ENCODE measurements at regions not wholly inside any gene's neighbourhood (a gene's known extent, or its start where the extent isn't known, plus 50 kb on each side); places are given as distances from the start of the nearest gene placed in this dataset.
A peak's percentile ranks its signal among the peaks of the same experiment; 100 is the strongest.
"Not testable (repeated sequence)": the region's sequence is repeated elsewhere in the genome, so short reads cannot be mapped to it uniquely, and the experiment has no call there.

DNA sequence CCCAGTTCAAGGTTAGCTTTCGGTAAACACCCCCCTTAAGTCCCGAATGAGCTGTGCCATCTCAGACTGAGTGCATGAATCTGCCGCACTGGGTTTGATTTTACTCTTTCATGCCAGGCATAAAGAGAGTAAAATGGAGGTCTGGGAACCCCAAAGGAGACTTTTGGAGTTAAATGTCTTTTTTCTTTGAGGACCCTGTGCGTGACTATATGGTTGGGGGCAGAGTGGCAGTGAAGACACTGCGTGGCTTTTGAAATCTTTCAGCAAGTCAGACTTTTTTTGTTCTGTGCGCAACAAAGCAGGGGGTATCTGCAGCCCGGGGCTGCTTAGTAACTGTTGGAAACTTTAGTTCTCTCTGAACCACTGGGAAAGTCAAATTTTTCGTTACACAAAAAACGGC lies 392.9 kb upstream of the SALL1 start:
- no peak for DNase-seq (ENCODE audit: low spot score)

DNA sequence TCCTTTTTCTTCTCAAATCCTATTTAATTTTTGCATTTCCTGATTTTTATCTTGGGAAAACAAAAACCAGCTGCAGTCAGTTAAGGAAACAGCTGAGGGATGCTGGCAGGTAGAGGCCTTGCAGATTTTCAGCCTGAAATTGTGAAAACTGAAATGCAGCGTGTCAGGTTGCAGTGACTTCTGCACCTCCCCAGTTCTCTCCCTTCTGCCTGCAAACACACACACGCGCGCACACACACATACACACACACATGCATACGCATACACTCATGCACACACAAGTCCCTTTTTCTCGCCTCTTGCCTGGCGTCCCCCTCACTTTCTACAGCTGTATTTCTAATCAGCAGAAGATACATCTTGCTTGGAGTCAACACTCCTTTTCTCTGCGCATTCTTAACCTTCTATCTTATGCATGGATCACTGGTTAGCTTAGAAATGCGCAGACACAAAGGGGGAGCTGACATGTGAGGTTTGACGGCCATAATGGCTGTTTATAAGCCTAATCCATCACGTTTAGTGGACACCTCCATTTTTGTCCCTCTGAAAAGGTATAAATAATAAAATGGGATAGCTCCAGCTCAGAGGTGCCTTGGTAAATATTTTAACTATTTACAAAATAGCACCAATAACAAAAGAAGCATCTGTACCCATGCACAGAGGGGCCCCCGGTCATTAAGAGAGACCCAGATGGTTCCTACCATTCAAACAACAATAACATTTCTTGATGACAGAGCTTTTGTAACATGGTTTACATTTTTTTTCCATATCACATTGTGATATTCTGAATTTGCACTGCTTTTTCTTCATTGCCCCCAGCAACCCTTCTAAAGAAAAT lies 392.1 kb upstream of the SALL1 start:
- no peak for DNase-seq (ENCODE audit: low spot score)

DNA sequence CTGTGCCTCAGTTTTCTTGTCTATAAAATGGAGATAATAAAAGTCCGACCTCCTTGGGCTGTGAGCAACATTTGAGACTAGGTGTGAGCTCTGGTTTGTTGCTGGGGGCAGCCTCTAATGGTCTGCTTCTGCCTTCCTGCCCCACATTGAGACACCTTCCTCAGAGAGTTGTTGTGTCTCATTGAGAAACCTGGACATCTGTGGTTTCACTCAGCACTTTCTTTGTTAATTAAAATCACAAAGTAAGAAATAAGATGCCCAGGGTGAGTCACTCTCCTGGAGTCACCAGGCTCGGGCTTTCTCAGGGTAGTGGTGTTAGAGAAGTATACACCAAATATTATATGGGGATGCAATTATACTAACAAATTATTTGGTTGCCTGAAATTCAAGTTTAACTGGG lies 389.2 kb upstream of the SALL1 start:
- no peak for DNase-seq (ENCODE audit: low spot score)

DNA sequence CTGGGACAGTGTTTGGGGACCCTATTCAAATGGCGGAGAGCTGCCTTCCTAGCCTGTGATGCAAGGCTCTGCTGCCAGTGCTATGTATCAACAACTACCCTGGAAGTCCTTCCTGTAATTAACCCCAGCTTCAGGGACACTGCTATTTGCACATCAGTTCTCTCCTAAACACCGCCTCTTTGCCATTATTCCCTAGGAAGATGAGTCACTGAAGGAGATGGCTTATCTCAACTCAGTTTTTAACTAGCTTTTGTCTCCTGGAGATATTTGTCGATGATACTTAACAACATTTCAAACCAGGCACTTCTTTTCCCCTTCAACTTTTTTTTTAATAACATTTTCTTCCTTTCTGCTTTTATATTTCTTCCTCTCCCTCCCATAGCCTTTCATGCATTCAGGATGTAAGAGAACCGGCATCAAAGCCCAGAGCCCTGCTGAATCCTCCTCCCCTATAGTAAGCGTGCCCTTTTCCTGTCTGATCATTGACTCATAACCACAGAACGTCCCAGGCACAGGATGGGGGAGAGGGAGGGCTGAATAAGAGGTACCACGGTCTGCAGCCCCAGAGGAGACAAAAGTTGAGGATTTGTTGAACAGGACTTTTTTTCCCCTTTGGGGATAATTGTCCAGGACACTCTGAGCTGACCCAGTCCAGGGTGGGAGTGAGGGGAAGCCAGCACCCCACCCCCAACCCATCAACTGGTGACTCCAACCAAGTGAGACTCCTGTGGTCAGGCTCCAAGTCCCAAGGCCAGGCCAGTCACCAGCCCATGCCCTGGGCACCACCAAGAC lies 387.8 kb upstream of the SALL1 start:
- DNase-seq (ENCODE audit: low spot score) = peak; percentile 53

DNA sequence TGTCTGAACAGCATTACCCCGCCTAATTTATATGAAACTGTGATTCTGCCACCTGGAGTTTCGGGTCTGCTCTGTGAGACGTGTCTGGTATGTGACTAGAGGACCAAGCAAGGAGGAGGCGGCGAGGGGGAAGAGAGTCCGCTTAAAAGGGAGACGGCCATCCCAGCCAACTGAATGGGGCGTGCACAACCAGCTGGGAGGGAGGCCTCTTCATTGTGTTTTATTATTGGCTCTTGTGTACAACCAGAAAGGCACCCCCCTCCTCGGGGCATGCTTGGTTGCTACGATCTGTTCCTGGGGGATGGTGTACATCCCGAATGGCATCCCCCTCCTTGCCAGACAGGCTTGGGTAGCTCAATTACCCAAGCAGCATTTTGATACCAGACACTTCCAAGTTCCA lies 384.5 kb upstream of the SALL1 start:
- DNase-seq (ENCODE audit: low spot score) = no peak

DNA sequence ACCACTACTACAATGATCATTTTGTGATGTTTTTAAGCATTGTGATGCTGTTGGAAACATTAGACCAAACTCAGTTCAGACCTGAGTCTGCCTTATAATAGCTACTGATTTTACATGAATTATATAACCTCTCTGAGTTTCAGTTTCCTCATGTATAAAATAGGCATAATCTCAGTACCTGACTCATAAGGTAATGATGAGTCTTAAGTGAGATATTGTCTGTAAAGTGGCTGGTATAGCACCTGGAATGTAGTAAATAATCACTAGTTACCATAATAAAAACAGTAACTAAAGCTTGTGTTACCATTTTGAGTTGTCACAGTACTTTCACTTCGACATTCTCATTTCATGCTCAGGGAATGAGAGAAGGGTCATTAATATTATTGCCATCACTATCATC lies 381.5 kb upstream of the SALL1 start:
- no peak for DNase-seq (ENCODE audit: low spot score)

DNA sequence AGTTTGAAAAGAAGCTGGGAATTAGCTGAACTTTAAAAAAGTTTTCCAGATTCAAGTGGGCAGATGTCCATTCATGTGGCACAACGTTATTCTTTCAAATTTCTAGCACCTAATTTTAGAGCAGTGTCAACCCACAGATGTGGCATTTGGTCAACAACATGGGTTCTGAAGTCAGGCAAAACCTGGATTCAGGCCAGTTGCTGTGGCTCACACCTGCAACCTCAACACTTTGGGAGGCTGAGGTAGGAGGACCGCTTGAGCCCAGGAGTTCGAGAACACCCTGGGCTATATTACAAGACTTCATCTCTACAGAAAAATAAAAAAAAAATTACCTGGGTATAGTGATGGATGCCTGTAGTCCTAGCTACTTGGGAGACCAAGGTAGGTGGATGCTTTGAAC lies 380.2 kb upstream of the SALL1 start:
- DNase-seq (ENCODE audit: low spot score) = no peak

DNA sequence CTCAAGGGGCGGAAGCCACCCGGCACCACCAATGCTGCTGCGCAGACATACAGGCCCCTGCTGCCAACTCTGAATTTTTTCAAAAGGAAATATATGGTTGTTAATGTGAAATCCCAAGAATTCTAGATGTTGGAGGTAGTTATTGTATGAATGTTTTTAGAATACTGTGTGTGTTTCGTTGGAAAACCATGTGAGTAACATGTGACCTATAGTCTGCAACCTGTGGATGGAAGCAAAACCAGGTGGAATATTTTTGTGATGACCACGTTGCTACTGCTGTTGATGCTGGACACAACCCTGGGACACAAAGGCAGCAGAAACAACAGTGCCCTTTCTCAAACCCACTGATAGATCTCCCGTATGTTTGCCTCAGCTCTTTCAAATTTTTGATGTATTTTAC lies 376.3 kb upstream of the SALL1 start:
- no peak for DNase-seq (ENCODE audit: low spot score)

DNA sequence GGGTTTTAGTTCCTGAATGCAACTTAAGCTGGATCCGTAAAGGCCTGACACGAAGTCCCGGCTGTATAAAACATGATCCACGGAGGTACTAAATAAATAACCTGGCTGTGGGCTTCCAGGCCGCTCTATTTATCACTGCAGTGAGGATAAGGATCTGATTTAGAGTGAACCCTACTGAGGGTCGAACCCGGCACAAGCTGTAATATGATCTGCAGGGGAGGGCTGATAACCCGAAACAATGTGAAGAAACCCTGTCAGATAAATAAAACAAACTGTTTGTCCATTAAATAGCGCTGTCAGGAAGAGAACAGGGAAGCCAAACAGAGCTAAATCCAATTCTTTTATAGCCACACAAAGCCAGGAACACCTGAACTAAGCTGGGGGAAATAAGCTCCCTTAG lies 375.6 kb upstream of the SALL1 start:
- DNase-seq (ENCODE audit: low spot score) = no peak

DNA sequence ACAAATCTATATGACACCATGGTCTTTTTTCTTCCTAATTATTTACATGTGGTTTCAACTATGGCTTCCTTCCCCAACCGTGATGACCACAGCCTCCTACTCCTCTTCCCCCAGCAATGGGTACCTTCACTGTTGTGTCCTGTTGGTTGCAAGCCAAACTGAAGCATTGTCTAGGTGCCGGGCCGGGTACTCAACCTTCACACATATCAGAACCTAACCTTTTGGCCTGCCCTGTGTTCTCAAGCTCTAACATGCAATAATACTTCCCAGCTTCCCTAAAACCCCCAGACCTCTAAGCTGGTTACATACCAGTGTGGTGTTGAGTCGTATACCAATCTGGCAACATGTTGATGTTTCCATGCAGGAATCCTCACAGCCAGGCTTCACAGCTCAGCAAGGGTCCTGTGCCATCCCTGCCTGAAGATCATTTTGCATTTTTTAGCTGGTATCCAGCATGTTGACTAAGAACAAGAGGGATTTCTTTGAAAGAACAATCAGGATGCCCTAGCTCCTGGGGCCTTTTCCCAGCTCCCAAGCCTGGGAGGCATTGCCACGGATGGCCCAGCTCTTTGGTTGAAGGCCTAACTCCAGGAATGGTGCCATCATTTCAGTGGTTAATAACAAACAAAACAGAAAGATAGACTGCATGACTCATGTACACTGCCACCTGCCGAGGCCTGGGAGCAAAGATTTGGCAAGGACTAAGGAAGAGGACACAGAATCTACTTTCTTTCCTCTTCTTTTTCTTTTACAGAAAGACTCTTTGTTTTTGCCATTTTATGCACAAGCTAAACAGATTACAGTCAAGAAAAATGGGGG lies 373.7 kb upstream of the SALL1 start:
- DNase-seq (ENCODE audit: low spot score) = peak; percentile 12

DNA sequence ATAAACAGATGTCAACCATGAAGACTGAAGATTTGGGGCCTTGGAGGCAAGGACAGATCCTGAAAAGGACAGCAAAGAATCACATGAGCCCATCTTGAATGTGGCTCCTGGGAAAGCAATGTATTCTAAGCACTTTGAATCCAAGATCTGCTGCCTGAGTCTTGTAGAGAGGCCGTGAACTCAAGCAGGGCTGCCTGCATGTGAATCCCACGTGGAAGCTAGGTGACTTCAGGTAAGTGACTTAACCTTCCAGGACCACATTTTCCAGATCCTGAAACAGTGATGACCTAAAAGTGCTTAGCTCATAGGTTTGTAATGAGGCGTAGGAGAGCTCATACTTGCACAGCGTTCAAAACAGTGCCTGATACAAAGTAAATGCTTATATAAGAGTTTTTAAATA lies 373.0 kb upstream of the SALL1 start:
- no peak for DNase-seq (ENCODE audit: low spot score)

DNA sequence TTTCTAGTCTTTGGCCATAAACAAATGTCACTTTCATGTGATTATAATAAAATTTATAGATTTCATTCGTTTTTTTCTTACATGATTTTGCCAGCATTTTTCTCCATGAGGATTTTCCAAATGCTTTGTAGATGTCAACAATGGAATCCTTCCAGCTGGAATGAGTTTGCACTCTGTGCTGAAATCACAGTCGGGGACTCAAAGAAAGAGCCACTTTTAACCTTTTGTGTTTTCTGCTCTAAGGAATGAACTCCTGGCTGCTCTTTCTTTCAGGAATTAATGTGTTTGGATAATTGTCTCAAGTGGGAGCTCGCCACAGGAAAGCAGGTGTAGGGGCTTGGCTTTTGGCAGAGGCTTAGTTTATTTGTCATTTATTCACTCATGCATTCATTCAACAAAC lies 372.3 kb upstream of the SALL1 start:
- no peak for DNase-seq (ENCODE audit: low spot score)

DNA sequence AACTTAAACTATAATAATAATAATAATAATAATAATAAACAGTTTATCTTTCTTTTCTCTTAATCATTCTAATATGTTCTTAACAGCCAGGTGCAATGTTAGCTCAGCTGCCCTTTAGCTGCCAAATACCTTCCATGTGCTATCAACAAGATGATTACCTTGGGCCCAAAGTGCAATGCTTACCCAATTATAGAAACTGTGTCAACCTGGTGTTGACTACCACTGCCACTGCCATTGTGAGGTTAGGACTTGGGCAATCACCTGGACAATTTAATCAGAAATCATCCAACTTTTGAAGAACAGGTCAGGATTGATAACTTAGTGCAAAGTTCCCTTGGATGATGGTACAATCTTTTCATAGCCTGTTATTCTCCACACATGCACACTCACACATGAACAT lies 371.8 kb upstream of the SALL1 start:
- DNase-seq (ENCODE audit: low spot score) = no peak

DNA sequence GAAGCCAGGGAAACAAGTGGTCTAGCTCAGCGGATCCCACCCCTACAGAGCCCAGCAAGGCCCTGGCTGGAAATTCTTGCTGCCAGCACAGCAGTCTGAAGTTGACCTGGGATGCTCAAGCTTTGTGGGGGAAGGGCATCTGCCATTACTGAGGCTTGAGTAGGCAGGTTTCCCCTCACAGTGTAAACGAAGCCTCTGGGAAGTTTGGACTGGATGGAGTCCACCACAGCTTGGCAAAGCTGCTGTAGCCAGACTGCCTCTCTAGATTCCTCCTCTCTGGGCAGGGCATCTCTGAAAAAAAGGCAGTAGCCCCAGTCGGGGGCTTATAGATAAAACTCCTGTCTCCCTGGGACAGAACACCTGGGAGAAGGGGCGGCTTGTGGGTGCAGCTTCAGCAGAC lies 365.9 kb upstream of the SALL1 start:
- not testable (repeated sequence) for DNase-seq (ENCODE audit: low spot score)

DNA sequence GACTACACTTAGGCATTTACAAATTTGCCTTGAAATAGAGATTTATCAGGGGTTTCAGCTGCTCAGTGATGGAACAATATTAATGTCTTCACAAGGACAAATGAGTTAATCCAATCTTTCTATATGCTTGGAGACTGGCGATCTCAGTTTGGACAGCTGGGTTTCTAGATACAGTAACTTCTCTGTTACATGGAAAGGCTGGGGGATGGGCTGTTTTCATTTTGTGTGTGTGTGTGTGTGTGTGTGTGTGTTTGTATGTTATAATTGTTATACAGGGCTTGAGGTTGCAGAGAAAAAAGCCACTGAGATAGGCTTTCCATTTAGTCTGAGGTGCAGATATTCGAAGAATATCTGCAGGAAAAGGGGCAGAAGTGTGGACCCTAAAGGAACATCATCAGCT lies 359.3 kb upstream of the SALL1 start:
- no peak for DNase-seq (ENCODE audit: low spot score)

DNA sequence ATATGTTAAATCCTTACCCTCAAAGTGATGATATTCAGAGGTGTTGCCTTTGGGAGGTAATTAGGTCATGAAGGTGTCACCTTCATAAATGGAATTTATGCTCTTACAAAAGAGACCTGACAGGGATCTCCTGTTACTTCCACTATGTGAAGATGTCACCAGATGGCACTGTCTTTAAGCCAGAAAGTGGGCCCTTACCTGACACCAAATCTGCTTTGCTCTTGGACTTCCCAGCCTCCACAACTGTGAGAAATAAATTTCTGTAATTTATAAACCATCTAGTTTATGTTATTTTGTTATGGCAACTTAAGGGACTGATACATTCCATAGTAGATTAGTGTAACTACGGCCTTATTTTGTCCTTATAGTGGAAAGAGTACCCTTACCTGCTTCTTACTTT lies 358.3 kb upstream of the SALL1 start:
- no peak for DNase-seq (ENCODE audit: low spot score)

DNA sequence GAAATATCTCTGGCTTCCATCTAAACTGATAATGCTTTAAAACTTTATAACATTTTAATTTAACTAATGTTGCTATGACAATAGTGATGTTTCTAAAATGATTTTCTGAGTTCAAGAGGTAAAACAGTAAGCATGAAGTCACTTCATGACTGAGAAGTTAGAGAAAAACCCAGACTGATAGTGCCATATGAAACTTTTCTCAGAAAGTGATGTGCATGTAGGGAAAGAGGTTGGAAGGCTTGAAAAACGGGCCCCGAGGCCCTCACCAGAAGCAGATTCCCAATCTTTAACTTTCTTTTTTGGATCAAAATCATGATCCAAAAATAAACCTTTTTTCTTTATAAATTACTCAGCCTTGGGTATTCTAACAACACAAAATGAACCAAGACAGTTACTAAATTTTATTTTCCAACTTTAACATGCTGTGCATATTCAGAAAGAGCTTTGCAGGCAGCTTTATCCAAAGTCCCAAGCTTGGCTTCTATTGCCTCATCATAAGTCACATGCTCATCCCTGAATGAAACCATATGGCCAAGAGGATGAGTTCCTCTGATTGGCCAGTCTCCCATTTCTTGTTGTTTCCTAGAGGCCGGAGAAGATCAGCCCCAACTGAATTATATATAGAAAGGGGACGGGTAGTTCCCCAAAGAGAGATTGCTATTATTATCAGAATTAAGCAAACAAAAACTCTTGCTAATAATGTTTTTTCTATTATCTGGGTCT lies 357.6 kb upstream of the SALL1 start:
- DNase-seq (ENCODE audit: low spot score) = no peak

DNA sequence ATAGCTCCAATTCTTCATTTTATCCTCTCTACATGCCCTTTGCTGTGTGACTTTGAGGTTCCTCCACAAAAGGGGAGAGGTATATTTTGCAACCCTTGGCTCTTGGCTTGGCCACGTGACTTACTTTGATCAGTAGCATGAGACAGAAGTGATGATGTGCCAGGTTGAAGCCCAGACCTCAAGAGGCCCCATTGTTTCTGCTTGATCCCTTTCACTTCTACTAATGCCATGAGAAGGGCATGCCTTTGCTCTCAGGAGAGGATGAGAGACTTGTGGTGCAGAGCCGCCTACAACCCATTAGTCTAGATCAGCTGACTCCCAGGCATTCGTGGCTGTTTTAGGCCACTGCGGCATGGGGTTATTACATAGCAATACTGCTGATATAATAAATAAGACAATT lies 356.2 kb upstream of the SALL1 start:
- no peak for DNase-seq (ENCODE audit: low spot score)

DNA sequence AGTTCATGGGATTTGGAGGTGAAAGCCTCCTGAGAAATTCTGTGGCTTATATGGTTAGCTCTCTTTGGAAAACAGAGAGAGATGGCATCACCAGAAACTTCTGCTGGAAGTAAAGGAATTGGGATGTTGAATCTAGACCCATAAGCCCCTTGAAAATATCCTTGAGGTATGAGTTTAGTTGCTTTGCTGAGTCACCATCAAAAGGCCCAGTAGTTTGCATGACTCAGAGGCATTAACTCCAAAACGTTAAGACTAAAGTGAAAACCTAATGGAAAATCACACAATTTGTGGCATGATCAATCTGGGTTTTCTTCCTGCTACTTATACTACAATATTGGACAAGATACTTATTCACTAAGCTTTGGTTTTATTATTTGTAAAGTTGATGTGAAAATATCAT lies 349.2 kb upstream of the SALL1 start:
- DNase-seq (ENCODE audit: low spot score) = no peak

DNA sequence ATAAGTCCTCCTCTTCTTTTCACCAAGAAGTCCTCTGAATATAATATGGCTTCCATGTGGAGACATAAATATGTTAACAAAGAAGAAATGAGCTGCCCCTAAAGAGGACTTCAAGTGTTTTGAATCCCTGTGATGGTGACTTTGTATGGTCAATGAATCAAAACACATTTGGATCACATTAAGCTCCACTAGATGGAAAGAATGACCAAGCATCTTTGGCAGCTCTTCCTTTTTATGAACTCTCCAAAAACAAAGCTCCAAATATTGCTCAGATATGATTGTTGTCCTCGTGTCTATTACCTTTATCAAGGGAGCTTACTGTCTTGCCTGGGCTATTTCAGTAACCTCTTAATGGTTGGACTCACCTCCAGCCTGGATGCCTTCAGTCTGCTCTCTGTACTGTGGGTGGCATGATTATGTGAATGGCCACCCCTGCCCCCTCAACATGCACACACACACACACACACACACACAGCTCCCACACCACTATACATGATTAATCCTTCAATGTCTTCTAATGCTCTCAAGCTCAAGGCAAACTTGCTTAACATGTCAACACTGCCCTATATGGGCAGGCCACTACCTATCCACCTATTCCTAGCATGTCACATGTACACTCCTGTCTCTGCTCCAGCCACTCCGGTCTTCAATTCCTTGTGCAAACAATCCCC lies 346.6 kb upstream of the SALL1 start:
- DNase-seq (ENCODE audit: low spot score) = no peak

DNA sequence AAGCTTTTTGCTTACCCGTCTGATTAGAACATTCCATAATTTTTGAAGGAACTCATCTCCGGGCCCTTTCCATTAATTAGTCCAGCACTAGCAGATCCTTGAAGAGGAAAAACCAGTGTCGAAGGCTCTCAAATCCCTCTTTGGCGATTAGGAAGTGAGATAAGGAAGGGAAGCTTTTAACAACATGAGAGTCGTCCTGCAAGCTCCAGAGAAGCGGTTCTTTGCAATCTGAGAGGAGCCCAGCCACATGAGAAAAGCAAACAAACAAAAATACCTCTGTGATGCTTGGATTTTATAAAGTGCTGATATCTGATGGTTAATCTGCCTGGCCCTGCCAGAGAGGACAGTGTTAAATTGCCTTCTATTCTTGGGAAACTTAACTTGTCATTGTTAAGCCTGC lies 339.8 kb upstream of the SALL1 start:
- DNase-seq (ENCODE audit: low spot score) = no peak
